Mesothelial cell of epicardium (in vitro differentiated cells): ENCODE measurements at regions not wholly inside any gene's neighbourhood (a gene's known extent, or its start where the extent isn't known, plus 50 kb on each side); places are given as distances from the start of the nearest gene placed in this dataset.
"Not testable (repeated sequence)": the region's sequence is repeated elsewhere in the genome, so short reads cannot be mapped to it uniquely, and the experiment has no call there.

Experiments used
- DNase-seq, 2 experiments: peaks; one replicate each; pipeline ENCODE4 v3.0.0; 2021; ENCODE audit warnings: low spot score in 2 of 2; ENCODE audit not compliant: unreplicated experiment in 2 of 2
- H3K27ac Mint-ChIP-seq: 2 replicates; pipeline ENCODE4 v1.8.0; 2021; ENCODE audit warnings: mixed read lengths
- H3K27me3 Mint-ChIP-seq: 2 replicates; pipeline ENCODE4 v1.8.0; 2021; ENCODE audit warnings: low read depth, mixed read lengths
- H3K36me3 Mint-ChIP-seq: 2 replicates; pipeline ENCODE4 v1.8.0; 2021; ENCODE audit warnings: mixed read lengths
- H3K4me1 Mint-ChIP-seq: 2 replicates; pipeline ENCODE4 v1.8.0; 2021; ENCODE audit warnings: mixed read lengths
- H3K4me3 Mint-ChIP-seq: 2 replicates; pipeline ENCODE4 v1.8.0; 2021; ENCODE audit warnings: mild to moderate bottlenecking, moderate library complexity, mixed read lengths
- H3K9me3 Mint-ChIP-seq: 2 replicates; pipeline ENCODE4 v1.8.0; 2021; ENCODE audit warnings: mixed read lengths
- TF ChIP-seq, protein P1 (sequence below): fragments of 200-600 bp; sonication (generic); IDR thresholded peaks from one replicate; pipeline ENCODE4 v1.5.0; 2021; ENCODE audit warnings: antibody characterized with exemption; ENCODE audit not compliant: unreplicated experiment

DNA sequence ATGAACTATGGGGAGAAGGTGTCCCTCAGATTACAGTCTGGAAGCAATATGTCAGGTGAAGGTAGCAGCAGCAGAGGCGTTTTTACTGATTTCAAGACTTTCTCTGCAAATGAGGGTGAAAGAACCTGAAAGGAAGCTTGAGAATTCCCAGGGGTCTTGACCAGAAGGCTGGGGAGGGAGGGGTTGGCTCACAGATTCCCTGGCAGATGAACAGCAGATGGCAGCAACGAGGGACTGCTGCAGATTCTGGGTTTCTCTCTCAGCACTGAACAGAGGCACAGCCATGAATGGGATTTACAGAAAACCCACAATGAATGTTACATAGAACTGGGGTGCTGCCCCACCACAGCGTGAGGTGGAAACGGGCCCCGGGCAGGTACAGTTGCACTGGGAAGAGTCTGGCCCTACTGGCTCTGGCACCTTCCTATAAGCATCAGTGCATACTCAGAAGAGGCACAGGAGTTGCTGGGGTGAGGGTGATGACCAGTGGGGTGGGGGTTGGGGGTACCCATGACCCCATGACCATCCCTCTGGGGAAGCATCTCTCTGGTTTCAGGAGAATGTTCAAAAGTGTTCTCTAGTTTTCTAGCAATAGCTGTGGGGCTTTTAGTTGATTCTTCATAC, 317.8 kb downstream of the SH2D4B start:
- no peaks in the 10 kb centered on the region for H3K36me3 Mint-ChIP-seq
- H3K4me1 Mint-ChIP-seq = no peaks in the 10 kb centered on the region
- H3K9me3 Mint-ChIP-seq = peaks cover 3% of the 10 kb centered on the region
- no peak overlapping the region for H3K27ac Mint-ChIP-seq
- H3K27me3 Mint-ChIP-seq = peaks cover 3% of the 10 kb centered on the region
- no peak overlapping the region for H3K4me3 Mint-ChIP-seq
- peak in 1 of 2 experiments; percentile 42 for DNase-seq
- TF ChIP-seq, protein P1, sequence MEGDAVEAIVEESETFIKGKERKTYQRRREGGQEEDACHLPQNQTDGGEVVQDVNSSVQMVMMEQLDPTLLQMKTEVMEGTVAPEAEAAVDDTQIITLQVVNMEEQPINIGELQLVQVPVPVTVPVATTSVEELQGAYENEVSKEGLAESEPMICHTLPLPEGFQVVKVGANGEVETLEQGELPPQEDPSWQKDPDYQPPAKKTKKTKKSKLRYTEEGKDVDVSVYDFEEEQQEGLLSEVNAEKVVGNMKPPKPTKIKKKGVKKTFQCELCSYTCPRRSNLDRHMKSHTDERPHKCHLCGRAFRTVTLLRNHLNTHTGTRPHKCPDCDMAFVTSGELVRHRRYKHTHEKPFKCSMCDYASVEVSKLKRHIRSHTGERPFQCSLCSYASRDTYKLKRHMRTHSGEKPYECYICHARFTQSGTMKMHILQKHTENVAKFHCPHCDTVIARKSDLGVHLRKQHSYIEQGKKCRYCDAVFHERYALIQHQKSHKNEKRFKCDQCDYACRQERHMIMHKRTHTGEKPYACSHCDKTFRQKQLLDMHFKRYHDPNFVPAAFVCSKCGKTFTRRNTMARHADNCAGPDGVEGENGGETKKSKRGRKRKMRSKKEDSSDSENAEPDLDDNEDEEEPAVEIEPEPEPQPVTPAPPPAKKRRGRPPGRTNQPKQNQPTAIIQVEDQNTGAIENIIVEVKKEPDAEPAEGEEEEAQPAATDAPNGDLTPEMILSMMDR = peak; percentile 16

DNA sequence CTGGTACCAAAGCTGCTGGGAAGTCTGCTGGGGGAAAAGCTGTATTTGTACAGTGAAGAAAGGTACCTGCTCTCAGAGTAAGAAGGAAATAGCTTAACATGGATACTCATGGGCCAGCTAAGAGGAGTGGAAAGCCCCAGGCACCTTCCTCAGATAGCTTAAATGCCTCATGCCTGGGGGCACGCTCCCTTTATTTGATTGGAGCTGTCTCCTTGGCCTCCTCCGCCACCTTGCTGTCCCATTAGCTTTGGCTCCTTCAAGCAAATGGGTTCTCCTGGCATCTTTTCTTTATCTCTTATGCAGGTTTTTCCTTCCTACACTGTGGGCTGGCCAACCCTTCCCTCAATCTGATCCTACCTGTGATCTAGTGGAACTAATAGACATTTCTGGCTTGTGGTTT, 318.5 kb downstream of the SH2D4B start:
- Mint-ChIP-seq H3K4me3 (no peak overlapping the region), H3K4me1 (no peaks in the 10 kb centered on the region), H3K27ac (no peak overlapping the region), H3K27me3 (peaks cover 3% of the 10 kb centered on the region), H3K36me3 (no peaks in the 10 kb centered on the region), H3K9me3 (peaks cover 3% of the 10 kb centered on the region)
- TF ChIP-seq, protein P1 = no peak
- DNase-seq = no peak

DNA sequence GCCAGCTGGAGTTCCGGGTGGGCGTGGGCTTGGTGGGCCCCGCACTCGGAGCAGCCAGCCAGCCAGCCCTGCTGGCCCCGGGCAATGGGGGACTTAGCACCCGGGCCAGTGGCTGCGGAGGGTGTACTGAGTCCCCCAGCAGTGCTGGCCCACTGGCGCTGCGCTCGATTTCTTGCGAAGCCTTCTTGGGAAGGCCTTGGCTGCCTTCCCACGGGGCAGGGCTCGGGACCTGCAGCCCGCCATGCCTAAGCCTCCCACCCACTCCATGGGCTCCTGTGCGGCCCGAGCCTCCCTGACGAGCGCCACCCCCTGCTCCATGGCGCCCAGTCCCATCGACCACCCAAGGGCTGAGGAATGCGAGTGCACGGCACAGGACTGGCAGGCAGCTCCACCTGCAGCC, 321.6 kb downstream of the SH2D4B start:
- H3K27ac Mint-ChIP-seq, H3K36me3 Mint-ChIP-seq, DNase-seq, H3K4me3 Mint-ChIP-seq, H3K9me3 Mint-ChIP-seq, H3K4me1 Mint-ChIP-seq, H3K27me3 Mint-ChIP-seq: not testable (repeated sequence)

DNA sequence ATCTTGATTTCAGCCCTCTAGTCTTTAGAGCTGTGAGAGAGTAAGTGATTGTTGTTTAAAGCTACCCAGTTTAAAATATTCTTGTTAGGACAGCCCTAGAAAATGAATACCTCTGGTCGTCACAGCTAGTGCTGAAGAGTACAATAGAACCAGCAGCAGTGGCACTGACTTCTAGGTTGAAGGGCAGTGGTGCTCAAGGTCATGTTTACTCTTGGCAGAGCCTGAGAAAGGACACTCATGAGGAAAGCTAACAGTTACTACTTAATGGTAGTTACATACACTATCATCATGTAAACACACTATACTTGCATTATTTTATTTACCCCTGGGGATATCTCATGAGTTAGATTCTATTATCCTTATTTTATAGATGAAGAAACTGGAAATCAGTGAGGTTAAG, 323.0 kb downstream of the SH2D4B start:
- H3K9me3 Mint-ChIP-seq = peaks cover 4% of the 10 kb centered on the region
- H3K4me1 Mint-ChIP-seq = no peaks in the 10 kb centered on the region
- H3K36me3 Mint-ChIP-seq = no peaks in the 10 kb centered on the region
- TF ChIP-seq, protein P1 = no peak
- no peak overlapping the region for H3K27ac Mint-ChIP-seq
- no peak for DNase-seq
- H3K27me3 Mint-ChIP-seq = peaks cover 4% of the 10 kb centered on the region
- H3K4me3 Mint-ChIP-seq = no peak overlapping the region

DNA sequence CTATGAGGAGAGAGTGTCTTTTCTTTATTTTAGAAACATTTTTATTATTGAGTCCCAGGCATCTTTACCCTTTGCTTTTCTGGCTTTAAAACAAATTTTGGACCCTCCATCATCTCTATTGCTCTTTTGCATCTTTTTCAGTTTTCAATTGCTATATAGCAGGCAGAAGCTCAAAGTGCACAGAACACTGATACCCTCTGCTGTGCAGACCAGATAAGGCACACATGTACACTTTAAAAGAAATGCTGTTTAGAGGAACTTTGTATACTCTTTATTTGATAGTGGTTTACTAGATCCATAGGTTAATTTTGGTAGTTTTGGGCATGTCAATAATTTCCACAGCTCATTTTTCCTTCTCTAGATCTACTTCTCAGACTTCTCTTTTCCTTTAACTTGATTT, 324.2 kb downstream of the SH2D4B start:
- H3K27me3 Mint-ChIP-seq = peaks cover 4% of the 10 kb centered on the region
- H3K9me3 Mint-ChIP-seq = peaks cover 16% of the 10 kb centered on the region
- H3K36me3 Mint-ChIP-seq = no peaks in the 10 kb centered on the region
- no peak for DNase-seq
- H3K27ac Mint-ChIP-seq = no peak overlapping the region
- TF ChIP-seq, protein P1 = no peak
- H3K4me1 Mint-ChIP-seq = no peaks in the 10 kb centered on the region
- H3K4me3 Mint-ChIP-seq = no peak overlapping the region

DNA sequence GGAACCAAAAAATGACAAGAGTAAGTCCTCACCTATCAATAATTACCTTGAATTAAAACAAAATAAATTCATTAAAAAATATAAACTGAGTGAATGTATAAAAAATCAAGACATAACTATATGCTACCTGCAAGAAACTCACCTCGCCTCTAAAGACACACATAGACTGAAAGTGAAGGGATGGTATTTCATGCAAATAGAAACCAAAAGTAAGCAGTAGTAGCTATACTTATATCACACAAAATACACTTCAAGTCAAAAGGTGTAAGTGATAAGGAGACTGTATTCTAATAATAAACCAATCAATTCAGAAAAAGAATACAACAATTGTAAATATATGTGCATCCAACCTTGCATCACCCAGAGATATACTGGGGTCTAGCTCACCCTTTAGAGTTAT, 332.6 kb downstream of the SH2D4B start:
- H3K27ac Mint-ChIP-seq = no peak overlapping the region
- H3K4me1 Mint-ChIP-seq = no peaks in the 10 kb centered on the region
- peaks cover 1% of the 10 kb centered on the region for H3K27me3 Mint-ChIP-seq
- no peak for DNase-seq
- TF ChIP-seq, protein P1 = no peak
- no peaks in the 10 kb centered on the region for H3K36me3 Mint-ChIP-seq
- peaks cover 34% of the 10 kb centered on the region for H3K9me3 Mint-ChIP-seq
- no peak overlapping the region for H3K4me3 Mint-ChIP-seq
